ENCODE measurements at regions not wholly inside any gene's neighbourhood (a gene's known extent, or its start where the extent isn't known, plus 50 kb on each side); places are given as distances from the start of the nearest gene placed in this dataset.

- TF ChIP-seq CTCF (IDR thresholded peaks at IDR 0.05; ENCODE audit: poor library complexity, severe bottlenecking) (no peak), POLR2AphosphoS5 (IDR thresholded peaks at IDR 0.05) (no peak)
Observed at GRCh38 chrY:14339524-14339923, 184.8 kb upstream of the NLGN4Y start.

All from neural cell (in vitro differentiated cells).